ENCODE measurements at regions not wholly inside any gene's neighbourhood (a gene's known extent, or its start where the extent isn't known, plus 50 kb on each side); places are given as distances from the start of the nearest gene placed in this dataset.

GRCh38 chr16:51328733-51329132 is 177.7 kb upstream of the SALL1 start:
- H3K4me1 ChIP-seq (ENCODE audit: control insufficient read depth, insufficient read depth, low read length), result no peaks in the 10 kb centered on the region
- H3K27me3 ChIP-seq (ENCODE audit: control insufficient read depth, insufficient read depth, low read length), result no peaks in the 10 kb centered on the region
- DNase-seq (no peak), ATAC-seq (no peak)
- no peak for TF ChIP-seq CTCF (IDR thresholded peaks at IDR 0.05)
- H3K9me3 ChIP-seq (ENCODE audit: control insufficient read depth, insufficient read depth, low read length), result peaks cover 3% of the 10 kb centered on the region
- H3K4me3 ChIP-seq (ENCODE audit: low read length), result no peak overlapping the region
- Mint-ChIP-seq H3K9me3 (peaks cover 3 to 7% of the 10 kb centered on the region in 2 donors), H3K4me3 (no peak overlapping the region), H3K27ac (no peak overlapping the region), H3K27me3 (ENCODE audit: low read depth in 2 of 2) (no peaks in the 10 kb centered on the region), H3K4me1 (no peaks in the 10 kb centered on the region), H3K36me3 (no peaks in the 10 kb centered on the region)
- 72% methylated on average over 7 of the region's 7 CpGs for WGBS (ENCODE audit: insufficient coverage)
- no peak overlapping the region for H3K27ac ChIP-seq (ENCODE audit: low read length)
- no peaks in the 10 kb centered on the region for H3K36me3 ChIP-seq (ENCODE audit: control insufficient read depth, insufficient read depth, low read length)
- intact Hi-C loops (cut with micrococcal nuclease), result no loop called here

DNA sequence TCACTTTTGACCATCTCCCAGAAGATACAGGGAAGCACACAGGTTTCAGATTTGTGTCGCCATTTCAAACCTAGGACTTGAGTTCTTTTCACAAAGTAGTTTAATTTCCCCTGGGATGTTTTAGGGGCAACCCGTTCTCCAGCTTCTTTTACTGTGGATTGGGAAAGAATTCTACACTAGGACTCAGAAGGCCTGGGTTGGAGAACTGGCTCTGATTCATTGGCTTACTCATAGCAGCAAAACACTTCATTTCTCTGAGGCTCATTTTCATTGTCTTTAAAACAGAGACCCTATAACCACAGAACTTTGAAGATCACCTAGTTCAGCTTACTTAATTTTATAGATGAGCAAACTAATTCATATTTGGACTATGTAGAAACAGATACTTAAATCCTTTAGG is 175.9 kb upstream of the SALL1 start:
- intact Hi-C loops (cut with micrococcal nuclease), result no loop called here
- no peaks in the 10 kb centered on the region for H3K36me3 ChIP-seq (ENCODE audit: control insufficient read depth, insufficient read depth, low read length)
- ATAC-seq, result no peak
- Mint-ChIP-seq H3K4me1 (no peaks in the 10 kb centered on the region), H3K36me3 (no peaks in the 10 kb centered on the region), H3K27ac (no peak overlapping the region), H3K9me3 (peaks cover 3 to 5% of the 10 kb centered on the region in 2 donors), H3K27me3 (ENCODE audit: low read depth in 2 of 2) (no peaks in the 10 kb centered on the region), H3K4me3 (no peak overlapping the region)
- no peak for DNase-seq
- H3K4me1 ChIP-seq (ENCODE audit: control insufficient read depth, insufficient read depth, low read length), result no peaks in the 10 kb centered on the region
- WGBS (ENCODE audit: insufficient coverage), result 73% methylated on average over 2 of the region's 2 CpGs
- TF ChIP-seq CTCF (IDR thresholded peaks at IDR 0.05), result no peak
- H3K4me3 ChIP-seq (ENCODE audit: low read length), result no peak overlapping the region
- H3K9me3 ChIP-seq (ENCODE audit: control insufficient read depth, insufficient read depth, low read length), result peaks cover 3% of the 10 kb centered on the region
- H3K27ac ChIP-seq (ENCODE audit: low read length), result no peak overlapping the region
- H3K27me3 ChIP-seq (ENCODE audit: control insufficient read depth, insufficient read depth, low read length), result no peaks in the 10 kb centered on the region

- H3K27ac ChIP-seq (ENCODE audit: low read length), result no peak overlapping the region
- peaks cover 3% of the 10 kb centered on the region for H3K9me3 ChIP-seq (ENCODE audit: control insufficient read depth, insufficient read depth, low read length)
- DNase-seq (no peak), ATAC-seq (no peak)
- H3K36me3 ChIP-seq (ENCODE audit: control insufficient read depth, insufficient read depth, low read length), result no peaks in the 10 kb centered on the region
- no peaks in the 10 kb centered on the region for H3K27me3 Mint-ChIP-seq (ENCODE audit: low read depth in 2 of 2)
- no peaks in the 10 kb centered on the region for H3K4me1 ChIP-seq (ENCODE audit: control insufficient read depth, insufficient read depth, low read length)
- intact Hi-C loops (cut with micrococcal nuclease), result no loop called here
- H3K4me3 ChIP-seq (ENCODE audit: low read length), result no peak overlapping the region
- no peak overlapping the region for H3K27ac Mint-ChIP-seq
- no peak for TF ChIP-seq CTCF (IDR thresholded peaks at IDR 0.05)
- 63% methylated on average over 6 of the region's 7 CpGs for WGBS (ENCODE audit: insufficient coverage)
- H3K36me3 Mint-ChIP-seq, result no peaks in the 10 kb centered on the region
- H3K4me3 Mint-ChIP-seq, result no peak overlapping the region
- H3K9me3 Mint-ChIP-seq, result peaks cover 2 to 3% of the 10 kb centered on the region in 2 donors
- H3K27me3 ChIP-seq (ENCODE audit: control insufficient read depth, insufficient read depth, low read length), result no peaks in the 10 kb centered on the region
- H3K4me1 Mint-ChIP-seq, result no peaks in the 10 kb centered on the region
Measured at GRCh38 chr16:51326131-51326856, 175.2 kb upstream of the SALL1 start.

DNA sequence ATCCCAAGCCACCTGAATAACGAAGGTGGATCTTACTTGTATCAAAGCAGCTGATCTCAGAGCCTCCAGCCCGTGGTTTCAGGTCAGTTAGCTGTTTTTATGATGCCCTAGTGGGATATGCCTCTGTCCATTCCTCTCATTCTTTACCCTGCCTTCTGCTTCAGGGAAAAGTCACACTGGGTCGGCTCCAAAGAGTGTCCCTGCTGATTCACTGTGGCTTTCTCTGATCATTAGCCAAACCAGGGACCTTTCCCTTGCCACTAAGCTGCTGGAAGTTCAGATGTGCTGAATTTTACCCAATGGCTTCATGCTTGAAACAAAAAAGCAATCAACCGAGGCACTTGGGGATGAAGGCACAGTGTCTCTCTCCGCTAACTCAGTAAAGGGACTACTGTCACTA is 170.2 kb upstream of the SALL1 start:
- Mint-ChIP-seq H3K9me3 (peaks cover 0 to 2% of the 10 kb centered on the region in 2 donors), H3K27ac (no peak overlapping the region), H3K36me3 (no peaks in the 10 kb centered on the region), H3K27me3 (ENCODE audit: low read depth in 2 of 2) (no peaks in the 10 kb centered on the region), H3K4me3 (no peak overlapping the region), H3K4me1 (no peaks in the 10 kb centered on the region)
- intact Hi-C loops (cut with micrococcal nuclease), result no loop called here
- DNase-seq (no peak), ATAC-seq (no peak)
- Histone ChIP-seq H3K4me3 (ENCODE audit: low read length) (no peak overlapping the region), H3K9me3 (ENCODE audit: control insufficient read depth, insufficient read depth, low read length) (no peaks in the 10 kb centered on the region), H3K27me3 (ENCODE audit: control insufficient read depth, insufficient read depth, low read length) (no peaks in the 10 kb centered on the region), H3K36me3 (ENCODE audit: control insufficient read depth, insufficient read depth, low read length) (no peaks in the 10 kb centered on the region), H3K27ac (ENCODE audit: low read length) (no peak overlapping the region), H3K4me1 (ENCODE audit: control insufficient read depth, insufficient read depth, low read length) (no peaks in the 10 kb centered on the region)
- WGBS (ENCODE audit: insufficient coverage), result 59% methylated on average over 5 of the region's 5 CpGs
- TF ChIP-seq CTCF (IDR thresholded peaks at IDR 0.05), result no peak
